ENCODE measurements at regions not wholly inside any gene's neighbourhood (a gene's known extent, or its start where the extent isn't known, plus 50 kb on each side); places are given as distances from the start of the nearest gene placed in this dataset.

DNA sequence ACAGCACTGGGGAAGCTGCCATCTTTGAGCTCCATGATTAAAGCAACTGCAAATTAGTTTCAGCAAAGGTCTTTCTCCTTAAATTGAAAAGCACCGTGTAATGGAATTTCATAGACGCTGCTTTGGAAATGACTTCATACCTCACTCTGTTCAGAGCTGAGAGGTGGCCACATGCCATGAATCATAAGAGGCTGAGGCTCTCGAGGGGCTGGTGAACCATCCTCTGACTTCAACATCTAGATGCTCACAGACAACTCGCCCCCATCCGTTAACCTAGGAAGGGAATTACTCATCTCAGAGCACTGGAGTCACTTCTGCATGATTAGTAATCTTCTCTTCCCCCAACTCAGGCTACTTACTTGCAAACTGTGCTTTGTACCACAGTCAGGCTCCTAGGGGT lies 122.3 kb downstream of the RCN1 start:
- WGBS, 5 donors = 55 to 71% (median 66%) methylated on average over 5 of the region's 5 CpGs
- Histone ChIP-seq H3K9me3 (no peaks in the 10 kb centered on the region), H3K27ac (no peak overlapping the region), H3K36me3 (no peaks in the 10 kb centered on the region), H3K4me3 (no peak overlapping the region), H3K27me3 (replicated peaks in 1 of 7) (peaks cover 0 to 23% (median 0%) of the 10 kb centered on the region in 7 donors), H3K4me1 (no peaks in the 10 kb centered on the region)
- intact Hi-C loops (cut with DNase I; ENCODE audit: low total_unique reads) = no loop called here
- no peak for DNase-seq
- TF ChIP-seq POLR2A (IDR thresholded peaks at IDR 0.05) (no peak), CTCF (IDR thresholded peaks at IDR 0.05 in 8 of 11, conservative IDR thresholded peaks at IDR 0.05 in 3 of 11) (no peak), POLR2AphosphoS5 (IDR thresholded peaks at IDR 0.05) (no peak)

DNA sequence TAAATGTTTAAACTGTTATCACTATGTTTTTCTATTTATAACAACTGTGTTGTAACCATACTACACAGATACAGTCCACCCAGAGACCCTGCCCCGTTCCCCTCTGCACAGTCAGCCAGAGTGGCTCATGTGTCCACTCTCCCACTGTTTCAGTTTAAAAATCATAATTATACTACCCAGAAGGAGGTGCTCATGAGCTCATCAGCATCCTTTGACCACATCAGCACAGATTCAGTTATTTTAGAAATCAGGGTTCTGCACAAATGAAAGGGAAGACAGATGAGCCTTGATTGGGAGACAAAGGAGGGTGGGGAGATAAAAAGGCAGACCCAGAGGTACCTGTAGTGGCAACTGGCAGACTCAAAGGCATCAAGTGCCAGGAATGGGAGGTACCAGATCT lies 124.3 kb downstream of the RCN1 start:
- no peak for TF ChIP-seq POLR2A (IDR thresholded peaks at IDR 0.05)
- TF ChIP-seq CTCF (IDR thresholded peaks at IDR 0.05 in 8 of 11, conservative IDR thresholded peaks at IDR 0.05 in 3 of 11) = no peak
- no peak for TF ChIP-seq POLR2AphosphoS5 (IDR thresholded peaks at IDR 0.05)
- H3K9me3 ChIP-seq = no peaks in the 10 kb centered on the region
- no peaks in the 10 kb centered on the region for H3K4me1 ChIP-seq
- intact Hi-C loops (cut with DNase I; ENCODE audit: low total_unique reads) = no loop called here
- H3K36me3 ChIP-seq = no peaks in the 10 kb centered on the region
- H3K27ac ChIP-seq = no peak overlapping the region
- H3K27me3 ChIP-seq (replicated peaks in 1 of 7) = peaks cover 0 to 11% (median 0%) of the 10 kb centered on the region in 7 donors
- 67 to 86% (median 78%) methylated on average over 1 of the region's 1 CpG for WGBS, 5 donors
- H3K4me3 ChIP-seq = no peak overlapping the region
- no peak for DNase-seq

- Histone ChIP-seq H3K36me3 (no peaks in the 10 kb centered on the region), H3K27ac (no peak overlapping the region), H3K9me3 (no peaks in the 10 kb centered on the region), H3K27me3 (replicated peaks in 1 of 7) (peaks cover 0 to 9% (median 0%) of the 10 kb centered on the region in 7 donors), H3K4me3 (no peak overlapping the region), H3K4me1 (no peaks in the 10 kb centered on the region)
- WGBS, 5 donors = 88 to 94% (median 89%) methylated on average over 4 of the region's 4 CpGs
- TF ChIP-seq POLR2A (IDR thresholded peaks at IDR 0.05) (no peak), CTCF (IDR thresholded peaks at IDR 0.05 in 8 of 11, conservative IDR thresholded peaks at IDR 0.05 in 3 of 11) (no peak)
- DNase-seq = no peak
- intact Hi-C loops (cut with DNase I; ENCODE audit: low total_unique reads) = no loop called here
These were observed 125.9 kb downstream of the RCN1 start for GRCh38 chr11:32216749-32217148.

DNA sequence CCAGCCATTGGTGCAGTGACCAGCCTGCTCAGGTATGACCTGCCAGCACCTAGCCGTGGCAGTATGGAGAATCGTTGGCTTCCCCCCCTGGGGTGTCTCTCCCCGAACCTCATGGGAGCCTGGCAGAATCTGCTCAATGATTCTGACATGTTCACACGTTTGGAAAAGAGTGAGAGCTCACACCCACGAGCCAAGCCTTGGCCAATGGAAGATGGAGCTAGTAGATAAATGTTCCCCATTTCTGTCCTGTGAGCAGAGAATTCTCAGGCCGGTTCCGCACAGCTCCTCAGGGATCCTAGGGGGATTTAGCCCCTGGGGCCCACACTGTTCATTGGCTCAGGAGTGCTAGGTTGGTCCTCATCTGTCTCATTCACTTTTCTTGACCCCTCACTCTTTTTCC lies 128.4 kb downstream of the RCN1 start:
- intact Hi-C loops (cut with DNase I; ENCODE audit: low total_unique reads) = no loop called here
- Histone ChIP-seq H3K4me3 (no peak overlapping the region), H3K27me3 (replicated peaks in 1 of 7) (peaks cover 0 to 9% (median 0%) of the 10 kb centered on the region in 7 donors), H3K9me3 (no peaks in the 10 kb centered on the region), H3K36me3 (no peaks in the 10 kb centered on the region), H3K27ac (no peak overlapping the region), H3K4me1 (no peaks in the 10 kb centered on the region)
- 73 to 89% (median 75%) methylated on average over 5 to 7 of the region's 7 CpGs for WGBS, 5 donors
- DNase-seq = no peak
- TF ChIP-seq POLR2AphosphoS5 (IDR thresholded peaks at IDR 0.05) = no peak
- no peak for TF ChIP-seq CTCF (IDR thresholded peaks at IDR 0.05 in 8 of 11, conservative IDR thresholded peaks at IDR 0.05 in 3 of 11)
- TF ChIP-seq POLR2A (IDR thresholded peaks at IDR 0.05) = no peak

Data from spleen (tissue), 11 donors.